Anterior cingulate cortex (tissue), 58 donors: ENCODE measurements at regions not wholly inside any gene's neighbourhood (a gene's known extent, or its start where the extent isn't known, plus 50 kb on each side); places are given as distances from the start of the nearest gene placed in this dataset.

ENCODE experiments used
- DNase-seq, 58 donors: peaks; one replicate each; lab custom pipeline; 2025; lab: John Stamatoyannopoulos, UW

- peak in 3 of 58 donors; percentile 3 to 17 (median 15) for DNase-seq
Measured at GRCh38 chr14:22095860-22096513, 422.4 kb upstream of the OR4E1 start.

- no peak for DNase-seq
Measured at GRCh38 chr14:22089940-22090339, 416.3 kb upstream of the OR4E1 start.

DNA sequence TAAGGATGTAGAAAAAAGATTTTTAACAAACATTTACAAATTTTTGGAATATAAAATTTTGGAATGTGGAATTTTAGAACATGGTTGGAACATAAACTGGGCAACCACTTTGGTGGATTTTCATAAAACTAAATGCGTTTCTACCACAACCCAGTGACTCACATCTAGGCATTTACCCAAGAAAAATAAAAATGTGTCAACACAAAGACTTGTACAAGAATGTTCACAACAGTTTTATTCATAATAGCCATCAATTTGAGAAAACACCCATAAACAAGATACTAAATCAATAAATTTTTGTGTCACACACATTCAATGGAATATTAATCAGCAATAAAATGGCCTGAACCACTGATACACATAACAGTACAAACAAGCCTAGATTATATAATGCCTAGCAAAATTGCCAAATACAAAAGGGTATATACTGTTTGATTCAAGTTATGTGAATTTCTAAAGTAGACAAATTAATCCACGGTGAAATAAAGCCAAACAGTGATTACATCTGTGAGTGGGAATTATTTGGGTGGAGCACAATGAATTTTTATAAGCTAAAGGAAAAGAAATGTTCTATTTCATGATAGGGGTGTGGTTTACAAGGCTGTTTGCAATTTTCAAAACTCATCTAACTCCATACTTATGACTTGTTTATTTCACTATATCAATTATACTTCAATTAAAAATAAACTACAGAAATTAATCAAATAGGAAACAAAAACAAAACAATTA, 415.2 kb upstream of the OR4E1 start:
- peak in 1 of 58 donors; percentile 1 for DNase-seq

GRCh38 chr14:22086131-22086530, 412.5 kb upstream of the OR4E1 start:
- no peak for DNase-seq

- peak in 2 of 58 donors; percentile 6 to 25 for DNase-seq
Measured at GRCh38 chr14:22084393-22085281, 411.0 kb upstream of the OR4E1 start.

DNA sequence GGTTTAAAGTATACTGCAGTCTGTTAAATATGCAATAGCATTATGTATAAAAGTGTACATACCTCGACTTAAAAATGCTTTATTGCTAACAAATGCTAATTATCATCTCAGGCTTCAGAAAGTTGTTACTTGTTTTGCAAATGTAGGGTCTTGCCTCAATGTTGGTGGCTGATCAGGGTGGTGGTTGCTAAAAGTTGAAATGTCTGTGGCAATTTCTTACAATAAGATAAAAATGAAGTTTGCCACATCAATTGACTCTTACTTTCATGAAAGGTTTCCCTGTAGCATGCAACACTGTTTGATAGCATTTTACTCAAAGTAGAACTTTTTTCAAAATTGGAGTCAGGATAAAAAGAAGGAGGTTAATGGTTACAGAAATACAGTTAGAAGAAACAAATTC, 407.7 kb upstream of the OR4E1 start:
- DNase-seq, result no peak

GRCh38 chr14:22079766-22080165, 406.1 kb upstream of the OR4E1 start:
- no peak for DNase-seq

DNA sequence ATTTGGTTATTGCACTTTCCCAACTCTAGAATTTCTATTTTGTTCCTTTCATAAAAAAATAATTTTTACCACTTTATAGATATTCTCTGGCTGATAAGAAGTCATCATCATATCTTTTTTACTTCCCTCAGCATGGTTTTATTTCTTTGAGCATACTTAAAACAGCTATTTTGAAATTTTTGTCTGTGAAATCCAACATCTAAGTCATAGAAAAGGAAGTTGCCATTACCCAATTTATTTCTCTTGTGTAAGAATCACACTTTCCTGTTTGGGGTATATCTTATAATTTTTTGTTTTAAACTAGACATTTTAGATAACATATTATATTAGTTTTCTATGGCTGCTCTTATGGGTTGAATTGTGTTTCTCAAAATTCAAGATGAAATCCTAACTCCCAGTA, 400.2 kb upstream of the OR4E1 start:
- DNase-seq, result no peak

DNA sequence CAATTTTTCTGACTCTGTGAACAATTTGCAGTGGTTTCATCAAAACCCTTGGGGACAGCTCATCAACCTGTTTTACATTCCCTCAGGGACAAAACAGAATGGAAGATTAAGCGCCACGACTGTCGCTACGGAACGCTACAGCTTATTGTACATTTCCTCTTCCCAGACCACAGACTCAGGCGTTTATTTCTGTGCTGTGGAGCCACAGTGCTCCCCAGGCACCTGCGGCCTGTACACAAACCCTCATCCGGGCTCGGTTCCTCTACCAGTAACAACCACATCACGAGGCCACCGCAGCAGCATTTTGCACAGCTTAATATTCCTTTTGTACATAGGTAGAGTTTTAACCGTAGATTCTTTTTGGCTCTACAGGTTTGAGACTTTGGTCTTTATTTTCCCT, 397.4 kb upstream of the OR4E1 start:
- no peak for DNase-seq

- no peak for DNase-seq
Measured at GRCh38 chr14:22070119-22070982, 396.7 kb upstream of the OR4E1 start.

GRCh38 chr14:22065347-22065746, 391.7 kb upstream of the OR4E1 start:
- DNase-seq, result no peak

DNA sequence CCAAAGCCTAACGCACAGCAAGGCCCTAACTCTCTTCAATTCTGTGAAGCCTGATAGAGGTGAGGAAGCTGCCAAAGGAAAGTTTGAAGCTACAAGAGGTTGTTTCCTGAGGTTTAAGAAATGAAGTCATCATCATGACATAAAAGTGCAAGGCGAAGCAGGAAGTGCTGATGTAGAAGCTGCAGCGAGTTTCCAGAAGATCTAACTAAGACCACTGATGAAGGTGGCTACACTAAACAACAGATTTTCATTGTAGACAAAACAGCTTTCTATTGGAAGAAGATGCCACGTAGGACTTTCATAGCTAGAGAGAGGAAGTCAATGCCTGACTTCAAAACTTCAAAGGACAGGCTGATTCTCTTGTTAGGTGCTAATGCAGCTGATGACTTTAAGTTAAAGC, 385.6 kb upstream of the OR4E1 start:
- no peak for DNase-seq

DNA sequence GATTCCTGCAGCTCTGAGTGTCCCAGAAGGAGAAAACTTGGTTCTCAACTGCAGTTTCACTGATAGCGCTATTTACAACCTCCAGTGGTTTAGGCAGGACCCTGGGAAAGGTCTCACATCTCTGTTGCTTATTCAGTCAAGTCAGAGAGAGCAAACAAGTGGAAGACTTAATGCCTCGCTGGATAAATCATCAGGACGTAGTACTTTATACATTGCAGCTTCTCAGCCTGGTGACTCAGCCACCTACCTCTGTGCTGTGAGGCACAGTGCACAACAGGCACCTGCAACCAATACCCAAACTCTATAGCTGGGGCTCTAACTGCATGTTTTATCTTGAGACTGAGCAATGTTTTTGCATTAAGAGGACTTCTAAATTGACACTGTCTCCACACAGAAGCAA, 379.2 kb upstream of the OR4E1 start:
- DNase-seq, result no peak

DNA sequence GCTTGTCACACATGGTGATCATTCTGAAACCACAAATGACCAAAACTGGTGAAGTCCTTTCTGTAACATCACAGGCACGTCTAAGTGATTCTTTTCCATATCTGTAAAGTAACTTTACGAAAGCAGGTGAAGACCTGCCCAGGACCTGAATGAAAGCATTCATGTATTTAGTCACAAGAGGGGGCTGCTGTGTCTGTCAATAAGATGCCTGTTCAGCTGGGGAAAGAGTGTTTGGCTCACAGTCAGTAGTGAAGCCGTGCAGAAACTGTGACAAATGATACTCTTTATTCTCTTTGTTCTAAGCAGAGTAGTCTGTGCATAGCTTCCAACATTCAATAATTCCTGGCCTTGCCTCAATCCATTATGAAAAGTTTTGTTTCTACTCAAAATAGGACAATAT, 373.5 kb upstream of the OR4E1 start:
- DNase-seq, result peak in 12 of 58 donors; percentile 2 to 60 (median 10)

- DNase-seq, result no peak
Measured at GRCh38 chr14:22046063-22046462, 372.4 kb upstream of the OR4E1 start.

DNA sequence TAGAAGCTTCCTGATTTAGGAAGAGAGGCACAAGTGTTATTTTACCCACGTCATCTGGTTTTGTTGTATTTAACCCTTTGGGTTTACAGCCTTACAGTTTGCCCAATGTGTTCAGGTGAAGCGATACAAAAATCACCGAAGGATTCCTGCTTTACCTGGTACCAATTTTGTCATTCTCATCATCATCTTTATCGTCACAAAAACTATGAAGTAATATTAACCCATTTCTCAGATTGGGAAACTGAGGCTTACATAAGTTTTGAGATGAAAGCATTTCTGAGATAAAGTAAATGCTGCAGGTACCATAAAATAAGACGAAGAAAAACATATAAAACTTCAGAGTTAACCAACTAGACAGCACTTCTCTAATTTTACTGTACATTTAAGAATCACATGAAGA, 370.6 kb upstream of the OR4E1 start:
- no peak for DNase-seq

GRCh38 chr14:22040781-22041125, 367.1 kb upstream of the OR4E1 start:
- DNase-seq, result no peak

- no peak for DNase-seq
Measured at GRCh38 chr14:22039938-22040780, 366.5 kb upstream of the OR4E1 start.

DNA sequence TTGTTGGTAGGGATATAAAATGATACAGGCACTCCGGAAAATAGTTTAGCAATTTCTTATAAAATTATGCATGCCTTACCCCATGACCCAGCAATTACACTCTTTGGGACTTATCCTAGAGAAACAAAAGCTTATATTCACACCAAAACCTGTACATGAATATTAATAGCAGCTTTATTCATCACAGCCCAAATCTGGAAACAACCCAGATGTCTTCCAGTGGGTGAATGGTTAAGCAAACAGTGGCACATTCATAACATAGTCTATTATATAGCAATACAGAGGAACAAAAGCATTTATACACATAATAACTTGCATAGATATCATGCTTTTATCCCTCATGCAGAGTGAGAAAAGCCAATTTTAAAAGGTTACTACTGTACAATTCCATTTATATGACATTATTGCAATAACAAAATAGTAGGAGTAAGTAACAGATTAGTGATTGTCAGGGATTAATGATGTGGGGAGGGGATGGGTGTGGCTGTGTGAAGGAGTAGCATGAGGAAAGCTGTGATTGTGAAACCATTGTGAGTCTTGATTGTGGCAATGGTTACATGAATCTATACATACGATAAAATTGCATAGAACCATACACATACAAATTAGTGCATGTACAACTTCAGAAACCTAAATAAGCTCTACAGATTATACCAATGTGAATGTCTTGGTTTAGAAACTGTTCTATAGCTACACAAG, 363.1 kb upstream of the OR4E1 start:
- DNase-seq, result no peak
